Skeletal muscle satellite cell (primary cell): ENCODE measurements at regions not wholly inside any gene's neighbourhood (a gene's known extent, or its start where the extent isn't known, plus 50 kb on each side); places are given as distances from the start of the nearest gene placed in this dataset.

Experiments used
- H3K27me3 ChIP-seq: 2 replicates; pipeline ENCODE4 v1.7.0; 2013; ENCODE audit warnings: low read length; ENCODE audit not compliant: control insufficient read depth, insufficient read depth
- H3K36me3 ChIP-seq: 2 replicates; pipeline ENCODE4 v1.7.0; 2013; ENCODE audit warnings: mild to moderate bottlenecking, control low read depth, low read length; ENCODE audit not compliant: insufficient read depth
- H3K4me1 ChIP-seq: 2 replicates; pipeline ENCODE4 v1.7.0; 2013; ENCODE audit warnings: low read length; ENCODE audit not compliant: control insufficient read depth, insufficient read depth
- H3K4me2 ChIP-seq: 2 replicates; pipeline ENCODE4 v1.7.0; 2013; ENCODE audit warnings: mild to moderate bottlenecking, low read length
- H3K4me3 ChIP-seq: 2 replicates; pipeline ENCODE4 v1.7.0; 2013; ENCODE audit warnings: low read length
- H3K9ac ChIP-seq: 2 replicates; pipeline ENCODE4 v1.7.0; 2013; ENCODE audit warnings: mild to moderate bottlenecking, low read depth, low read length, moderate library complexity
- H3K9me3 ChIP-seq: replicated peaks from 2 replicates; pipeline ENCODE4 v1.7.0; 2013; ENCODE audit warnings: mild to moderate bottlenecking, control low read depth, low read length

DNA sequence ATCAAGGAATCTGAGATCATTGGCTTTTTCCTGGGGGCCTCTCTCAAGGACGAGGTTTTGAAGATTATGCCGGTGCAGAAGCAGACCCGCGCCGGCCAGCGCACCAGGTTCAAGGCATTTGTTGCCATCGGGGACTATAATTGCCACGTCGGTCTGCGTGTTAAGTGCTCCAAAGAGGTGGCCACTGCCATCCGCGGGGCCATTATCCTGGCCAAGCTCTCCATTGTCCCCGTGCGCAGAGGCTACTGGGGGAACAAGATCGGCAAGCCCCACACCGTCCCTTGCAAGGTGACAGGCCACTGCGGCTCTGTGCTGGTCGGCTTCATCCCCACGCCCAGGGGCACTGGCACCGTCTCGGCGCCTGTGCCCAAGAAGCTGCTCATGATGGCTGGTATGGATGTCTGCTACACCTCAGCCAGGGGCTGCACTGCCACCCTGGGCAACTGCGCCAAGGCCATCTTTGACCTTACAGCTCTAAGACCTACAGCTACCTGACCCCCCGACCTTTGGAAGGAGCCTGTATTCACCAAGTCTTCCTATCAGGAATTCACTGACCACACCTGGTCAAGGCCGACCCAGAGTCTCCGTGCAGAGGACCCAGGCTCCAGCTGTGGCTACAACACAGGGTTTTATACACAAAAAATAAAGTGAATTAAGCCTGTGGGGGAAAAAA is 141.8 kb downstream of the SOCS6 start:
- Histone ChIP-seq H3K9ac (no peak overlapping the region), H3K36me3 (no peaks in the 10 kb centered on the region)

DNA sequence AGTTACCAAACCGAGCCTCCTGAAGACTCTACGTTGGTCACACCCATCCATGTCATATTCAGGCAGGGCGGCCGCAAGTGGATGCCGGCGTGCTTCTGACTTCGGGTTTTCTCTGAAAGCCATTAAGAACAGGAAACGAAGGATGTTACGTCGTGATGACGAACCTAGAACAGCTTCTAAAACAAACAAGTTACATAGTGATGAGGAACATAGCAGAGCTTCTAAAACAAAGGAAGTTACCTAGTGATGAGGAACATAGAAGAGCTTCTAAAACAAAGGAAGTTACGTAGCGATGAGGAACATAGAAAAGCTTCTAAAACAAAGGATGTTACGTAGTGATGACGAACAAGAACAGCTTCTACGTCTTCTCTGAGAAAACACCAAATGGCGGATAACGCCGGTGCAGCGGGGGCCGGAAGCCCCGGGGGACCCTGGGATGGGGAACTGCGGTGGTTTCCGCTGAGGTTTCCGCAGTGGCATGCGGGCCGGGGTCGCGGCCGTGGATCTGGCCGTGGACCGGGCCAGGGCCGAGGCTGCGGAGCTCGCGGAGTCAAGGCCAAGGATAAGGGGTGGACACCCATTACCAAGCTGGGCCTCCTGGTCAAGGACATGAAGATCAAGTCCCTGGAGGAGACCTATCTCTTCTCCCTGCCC is 141.1 kb downstream of the SOCS6 start:
- Histone ChIP-seq H3K4me3 (no peak overlapping the region), H3K4me1 (peaks cover 11% of the 10 kb centered on the region), H3K9ac (no peak overlapping the region), H3K9me3 (no peaks in the 10 kb centered on the region), H3K4me2 (no peak overlapping the region), H3K36me3 (no peaks in the 10 kb centered on the region), H3K27me3 (no peaks in the 10 kb centered on the region)

More for the DNA sequence above, 141.8 kb downstream of the SOCS6 start:
- no peak overlapping the region for H3K4me3 ChIP-seq
- H3K27me3 ChIP-seq: no peaks in the 10 kb centered on the region
- peaks cover 11% of the 10 kb centered on the region for H3K4me1 ChIP-seq
- no peak overlapping the region for H3K4me2 ChIP-seq
- no peaks in the 10 kb centered on the region for H3K9me3 ChIP-seq

DNA sequence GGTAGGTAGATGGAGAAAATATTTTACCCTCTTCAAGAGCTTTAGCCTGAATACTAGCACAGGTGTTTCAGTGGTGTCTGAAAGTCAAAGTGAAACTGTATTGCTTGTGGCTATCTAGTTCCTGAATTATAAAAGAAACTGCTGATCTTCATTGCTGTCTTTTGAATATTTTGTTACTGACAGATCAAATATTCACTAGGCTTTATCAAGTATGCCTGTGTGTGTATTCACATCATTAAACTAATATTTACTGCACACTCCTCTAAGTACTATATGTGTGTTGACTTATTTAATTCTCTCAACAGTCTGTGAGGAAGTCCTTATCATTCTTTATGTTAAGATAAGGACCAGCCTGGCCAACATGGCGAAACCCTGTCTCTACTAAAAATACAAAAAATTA is 139.6 kb downstream of the SOCS6 start:
- no peak overlapping the region for H3K9ac ChIP-seq
- no peak overlapping the region for H3K4me2 ChIP-seq
- no peaks in the 10 kb centered on the region for H3K36me3 ChIP-seq
- no peak overlapping the region for H3K4me3 ChIP-seq
- no peaks in the 10 kb centered on the region for H3K27me3 ChIP-seq
- H3K4me1 ChIP-seq: peaks cover 14% of the 10 kb centered on the region
- no peaks in the 10 kb centered on the region for H3K9me3 ChIP-seq

DNA sequence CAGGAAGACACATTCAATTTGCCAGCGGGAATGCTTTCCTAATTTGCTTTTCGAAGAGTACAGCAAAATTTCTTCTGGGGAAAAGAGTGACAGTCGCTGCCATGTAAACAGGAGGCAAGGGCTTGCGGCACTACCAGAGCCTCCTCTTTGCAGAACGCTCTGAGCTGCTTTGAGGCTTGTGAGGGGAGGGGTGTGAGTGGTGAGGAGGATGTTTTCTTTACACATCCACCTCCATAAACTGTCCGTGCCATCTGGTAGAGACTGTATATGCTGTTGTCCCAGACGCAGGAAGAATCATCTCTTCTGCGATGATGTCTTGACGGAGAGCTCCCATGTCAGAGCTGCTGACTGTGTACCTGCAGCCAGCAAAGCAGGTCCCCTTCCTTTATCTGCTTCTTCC is 138.0 kb downstream of the SOCS6 start:
- Histone ChIP-seq H3K4me3 (no peak overlapping the region), H3K9me3 (no peaks in the 10 kb centered on the region), H3K27me3 (no peaks in the 10 kb centered on the region), H3K9ac (no peak overlapping the region), H3K36me3 (no peaks in the 10 kb centered on the region), H3K4me2 (no peak overlapping the region), H3K4me1 (peaks cover 28% of the 10 kb centered on the region)

DNA sequence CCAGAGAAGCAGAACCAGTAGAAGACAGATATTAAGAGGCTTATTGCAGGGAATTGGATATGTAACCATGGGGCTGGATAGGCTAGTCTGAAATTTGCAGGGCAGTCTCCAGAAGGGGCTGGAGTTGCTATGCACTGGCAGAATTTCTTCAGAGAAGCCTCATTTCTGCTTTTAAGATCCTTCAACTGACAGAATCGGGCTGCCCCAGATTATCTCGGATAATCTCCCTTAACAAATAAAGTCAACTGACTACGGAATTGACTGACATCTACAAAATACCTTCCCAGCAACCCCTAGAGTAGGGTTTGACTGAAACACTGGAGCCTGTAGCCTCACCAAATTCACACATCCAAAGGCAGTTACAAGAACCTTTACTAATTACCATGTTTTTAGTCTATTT is 136.4 kb downstream of the SOCS6 start:
- H3K9ac ChIP-seq: no peak overlapping the region
- peaks cover 36% of the 10 kb centered on the region for H3K4me1 ChIP-seq
- H3K9me3 ChIP-seq: no peaks in the 10 kb centered on the region
- no peak overlapping the region for H3K4me3 ChIP-seq
- no peaks in the 10 kb centered on the region for H3K27me3 ChIP-seq
- H3K36me3 ChIP-seq: no peaks in the 10 kb centered on the region
- no peak overlapping the region for H3K4me2 ChIP-seq

DNA sequence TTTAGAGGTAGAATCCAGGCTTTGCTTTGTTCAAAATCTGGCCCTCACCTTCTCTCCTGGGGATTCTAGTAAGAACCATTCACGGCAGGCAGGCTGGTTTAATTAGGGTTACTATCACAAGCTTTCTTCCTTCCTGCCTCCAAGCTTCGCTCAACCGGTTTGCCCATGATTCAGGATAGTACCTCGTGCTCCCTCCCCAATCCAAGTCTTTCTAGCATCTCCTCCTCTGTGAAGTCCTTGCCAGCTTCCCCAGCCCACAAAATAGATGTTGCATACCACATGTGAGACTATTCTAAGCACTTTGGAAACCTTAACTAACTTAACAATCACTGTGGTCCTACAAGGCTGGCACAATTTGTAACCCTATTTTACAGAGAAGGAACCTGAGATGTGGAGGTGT is 135.1 kb downstream of the SOCS6 start:
- H3K4me1 ChIP-seq: peaks cover 49% of the 10 kb centered on the region
- H3K9ac ChIP-seq: no peak overlapping the region
- no peaks in the 10 kb centered on the region for H3K9me3 ChIP-seq
- H3K36me3 ChIP-seq: no peaks in the 10 kb centered on the region
- H3K27me3 ChIP-seq: no peaks in the 10 kb centered on the region
- no peak overlapping the region for H3K4me3 ChIP-seq
- no peak overlapping the region for H3K4me2 ChIP-seq

DNA sequence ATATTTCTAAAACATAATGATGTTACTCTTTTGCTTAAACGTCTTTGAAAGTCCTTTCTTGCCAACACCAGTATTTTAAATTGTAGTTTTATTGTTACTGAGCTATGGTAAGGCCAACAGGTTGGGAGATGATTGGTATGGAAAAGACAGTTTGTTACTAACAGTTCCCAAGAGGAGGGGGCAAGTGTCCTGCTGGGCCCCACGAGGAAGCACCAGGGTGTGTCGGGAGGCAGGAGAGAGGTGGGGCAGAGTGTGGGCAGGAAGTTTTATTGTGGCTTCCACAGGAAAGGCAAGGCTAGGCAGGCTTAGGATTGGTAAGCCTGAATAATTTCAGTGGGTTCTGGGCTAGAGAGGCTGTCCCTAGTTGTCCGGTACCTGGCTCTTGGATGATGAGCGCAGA is 134.3 kb downstream of the SOCS6 start:
- Histone ChIP-seq H3K9ac (no peak overlapping the region), H3K9me3 (no peaks in the 10 kb centered on the region), H3K27me3 (no peaks in the 10 kb centered on the region), H3K36me3 (no peaks in the 10 kb centered on the region), H3K4me3 (no peak overlapping the region), H3K4me2 (no peak overlapping the region), H3K4me1 (peaks cover 49% of the 10 kb centered on the region)

DNA sequence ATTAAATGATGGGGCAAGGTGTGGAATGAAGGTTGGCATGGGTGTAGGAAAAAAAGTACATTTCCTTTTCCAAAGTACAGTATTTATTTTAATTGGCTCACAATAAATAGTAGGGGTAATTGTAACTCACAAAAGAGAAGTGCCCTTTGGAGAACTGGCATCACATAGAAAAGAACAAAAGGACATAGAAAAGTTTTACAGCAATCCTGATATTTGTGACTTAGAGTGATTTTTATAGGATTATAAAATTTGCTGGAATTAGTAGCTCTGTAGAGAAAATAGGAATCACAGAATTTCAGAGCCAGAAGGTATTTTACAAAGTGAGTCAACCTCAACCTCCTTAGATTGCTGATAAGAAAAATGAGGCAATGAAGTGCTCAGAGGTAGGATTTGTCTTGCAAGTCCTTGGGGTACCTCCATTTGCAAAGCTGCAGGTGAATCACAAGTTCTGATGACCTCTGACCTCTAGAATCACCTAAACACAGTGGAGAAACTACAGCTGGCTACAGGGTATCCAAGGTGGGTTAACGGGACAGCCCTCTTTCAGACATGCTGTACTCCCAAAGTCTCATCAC is 133.6 kb downstream of the SOCS6 start:
- Histone ChIP-seq H3K4me1 (peaks cover 49% of the 10 kb centered on the region), H3K4me2 (peak overlapping the region; percentile 53), H3K27me3 (no peaks in the 10 kb centered on the region), H3K9ac (no peak overlapping the region), H3K9me3 (no peaks in the 10 kb centered on the region), H3K36me3 (no peaks in the 10 kb centered on the region), H3K4me3 (no peak overlapping the region)

DNA sequence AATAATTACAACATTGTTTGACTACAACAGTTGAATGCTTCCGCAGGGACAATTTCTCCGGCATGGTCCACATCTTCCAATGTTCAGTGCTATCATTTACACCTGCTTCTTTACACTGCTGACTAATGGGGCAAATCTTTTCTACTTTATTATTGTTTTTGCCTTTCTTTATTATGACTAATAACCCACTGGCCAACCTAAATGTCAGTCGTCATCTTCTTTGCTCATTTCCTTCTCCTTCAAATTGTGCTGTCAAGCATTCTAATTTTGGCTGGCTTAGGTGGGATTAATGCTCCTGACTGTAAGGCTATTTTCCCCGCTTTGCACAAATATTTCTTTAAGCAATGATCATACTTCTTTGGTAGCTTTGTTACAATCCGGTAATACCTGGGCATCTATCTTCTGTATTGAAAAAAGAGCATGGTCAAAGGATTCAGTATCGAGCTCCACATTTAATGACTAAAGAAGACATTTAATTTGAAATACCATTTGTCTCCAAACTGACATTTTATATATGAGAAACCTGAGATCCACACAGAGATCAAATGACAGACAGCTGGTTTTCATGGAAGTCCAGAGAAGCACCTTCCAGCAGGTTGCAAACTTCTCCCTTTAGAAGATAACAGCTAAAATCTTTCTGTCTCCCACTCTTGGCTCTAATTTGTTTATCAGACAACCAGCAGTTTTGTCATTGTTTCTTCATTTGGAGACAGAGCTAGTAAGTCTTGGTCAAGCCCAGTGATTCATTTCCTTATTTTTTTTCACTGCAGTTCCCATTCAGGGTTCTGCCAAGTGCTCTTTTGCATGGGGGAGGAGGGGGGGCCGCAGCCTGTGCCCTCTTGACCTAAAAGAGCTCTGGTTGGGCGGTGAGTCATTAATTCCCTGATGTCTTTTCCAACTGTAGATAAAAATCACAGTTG is 132.9 kb downstream of the SOCS6 start:
- no peaks in the 10 kb centered on the region for H3K36me3 ChIP-seq
- peak overlapping the region; percentile 73 for H3K9ac ChIP-seq
- no peaks in the 10 kb centered on the region for H3K27me3 ChIP-seq
- peaks cover 49% of the 10 kb centered on the region for H3K4me1 ChIP-seq
- H3K4me3 ChIP-seq: peak overlapping the region; percentile 26
- H3K4me2 ChIP-seq: peak overlapping the region; percentile 69
- no peaks in the 10 kb centered on the region for H3K9me3 ChIP-seq

DNA sequence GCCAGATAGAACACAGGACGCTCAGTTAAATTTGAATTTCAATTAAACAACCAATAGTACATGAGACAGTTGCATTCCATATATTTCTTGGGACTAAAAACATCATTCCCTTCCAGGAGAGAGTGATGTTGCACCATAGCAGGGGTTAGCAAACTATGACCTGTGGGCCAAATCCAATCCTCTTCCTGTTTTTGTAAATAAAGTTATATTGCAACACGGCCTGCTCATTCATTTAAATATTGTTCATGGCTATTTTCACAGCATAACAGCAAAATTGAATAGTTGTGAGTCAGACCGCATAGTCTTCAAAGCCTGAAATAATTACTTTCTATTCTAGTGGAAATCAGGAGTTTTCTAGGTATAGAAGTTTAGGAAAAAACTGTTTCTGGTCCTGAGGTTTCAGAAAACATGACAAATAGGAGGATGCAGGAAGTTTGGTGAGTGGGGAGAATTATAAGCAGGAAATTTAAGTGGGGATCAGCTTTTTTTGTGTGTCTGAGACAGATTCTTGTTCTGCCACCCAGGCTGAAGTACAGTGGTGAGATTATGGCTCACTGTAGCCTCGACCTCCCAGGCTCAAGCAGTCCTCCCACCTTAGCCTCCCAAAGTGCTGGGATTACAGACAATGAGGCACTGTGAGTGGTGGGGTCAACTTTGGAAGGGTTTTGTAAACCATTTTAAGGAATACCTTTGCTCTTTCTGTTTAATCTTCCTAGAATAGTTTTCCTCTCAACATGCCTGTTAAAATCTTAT is 131.5 kb downstream of the SOCS6 start:
- H3K4me3 ChIP-seq: peak overlapping the region; percentile 19
- H3K9ac ChIP-seq: peak overlapping the region; percentile 36
- peak overlapping the region; percentile 51 for H3K4me2 ChIP-seq
- H3K9me3 ChIP-seq: no peaks in the 10 kb centered on the region
- no peaks in the 10 kb centered on the region for H3K27me3 ChIP-seq
- H3K36me3 ChIP-seq: no peaks in the 10 kb centered on the region
- H3K4me1 ChIP-seq: peaks cover 49% of the 10 kb centered on the region

DNA sequence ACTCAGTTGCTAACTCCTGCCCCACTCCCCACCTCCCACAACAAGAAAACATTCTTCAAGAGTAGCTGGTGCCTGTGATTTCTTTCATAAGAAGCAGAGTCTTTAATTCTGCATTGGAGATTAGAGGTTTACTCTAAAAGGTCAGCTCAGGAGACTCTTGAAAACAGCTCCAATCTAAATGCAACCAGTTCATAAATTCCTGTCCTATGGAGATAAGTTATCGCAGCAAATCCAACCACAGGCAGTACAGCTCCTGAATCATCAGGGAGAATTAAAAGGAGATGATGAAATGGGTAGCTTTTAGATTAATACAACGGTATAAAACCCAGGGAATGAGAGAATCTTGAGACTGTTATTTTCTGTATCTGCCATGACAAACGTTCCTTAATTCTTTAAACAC is 130.7 kb downstream of the SOCS6 start:
- H3K27me3 ChIP-seq: no peaks in the 10 kb centered on the region
- peak overlapping the region; percentile 15 for H3K9ac ChIP-seq
- peak overlapping the region; percentile 51 for H3K4me2 ChIP-seq
- H3K4me1 ChIP-seq: peaks cover 49% of the 10 kb centered on the region
- peak overlapping the region; percentile 19 for H3K4me3 ChIP-seq
- H3K9me3 ChIP-seq: no peaks in the 10 kb centered on the region
- no peaks in the 10 kb centered on the region for H3K36me3 ChIP-seq
